Cerebellar cortex (tissue), 1 donor: ENCODE measurements at regions not wholly inside any gene's neighbourhood (a gene's known extent, or its start where the extent isn't known, plus 50 kb on each side); places are given as distances from the start of the nearest gene placed in this dataset.

Source experiments
- DNase-seq: peaks from one replicate; pipeline ENCODE4 v3.0.0-alpha.2; 2015; ENCODE audit warnings: low spot score

DNA sequence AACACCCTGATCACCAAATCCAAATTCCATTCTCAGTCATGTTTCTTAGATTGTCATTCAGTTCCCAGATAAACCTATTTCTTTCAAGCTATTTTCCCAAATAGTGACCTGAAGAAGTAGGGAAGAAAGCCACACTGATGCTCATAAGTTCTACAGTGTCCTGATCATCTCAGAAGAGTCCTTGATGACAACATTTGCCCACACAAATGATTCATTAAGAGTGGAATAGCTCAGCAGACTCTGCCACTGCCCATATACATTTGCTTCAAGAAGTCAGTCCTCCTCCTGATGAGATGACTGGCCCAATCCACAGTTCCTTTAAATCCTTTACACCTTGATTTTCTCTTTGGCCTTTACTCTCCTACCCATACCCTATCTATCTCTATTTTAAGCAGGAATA, 283.7 kb upstream of the NR4A3 start:
- DNase-seq, result no peak

DNA sequence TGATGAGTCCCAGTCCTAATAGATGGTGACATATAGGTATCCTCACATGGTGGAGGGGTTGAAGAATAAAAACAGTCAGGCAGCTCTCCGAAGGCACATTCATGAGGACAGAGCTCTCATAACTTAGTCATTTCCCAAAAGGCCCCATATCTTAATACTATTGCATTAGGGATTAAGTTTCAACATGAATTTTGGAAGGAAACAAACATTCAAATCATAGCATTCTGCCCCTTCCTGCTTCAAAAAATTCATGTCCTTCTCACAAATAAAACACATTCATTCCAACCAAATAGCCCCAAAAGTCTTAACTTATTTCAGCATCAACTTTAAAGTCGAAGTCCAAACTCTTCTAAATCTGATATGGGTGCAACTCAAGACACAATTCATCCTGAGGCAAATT, 277.2 kb upstream of the NR4A3 start:
- no peak for DNase-seq

DNA sequence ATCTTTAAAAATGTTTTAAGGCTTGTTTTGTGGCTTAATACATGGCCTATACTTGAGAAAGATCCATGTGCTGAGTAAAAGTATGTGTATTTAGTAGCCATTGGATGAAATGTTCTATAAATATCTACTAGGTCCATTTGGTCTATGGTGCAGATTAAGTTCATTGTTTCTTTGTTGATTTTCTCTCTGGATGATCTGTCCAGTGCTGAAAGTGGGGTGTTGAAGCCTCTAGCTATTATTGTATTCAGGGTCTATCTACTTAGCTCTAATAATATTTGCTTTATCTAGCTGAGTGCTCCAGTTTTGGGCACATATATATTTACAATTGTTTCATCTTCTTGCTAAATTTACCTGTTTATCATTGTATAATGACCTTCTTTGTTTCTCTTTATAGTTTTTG, 272.2 kb upstream of the NR4A3 start:
- no peak for DNase-seq

DNA sequence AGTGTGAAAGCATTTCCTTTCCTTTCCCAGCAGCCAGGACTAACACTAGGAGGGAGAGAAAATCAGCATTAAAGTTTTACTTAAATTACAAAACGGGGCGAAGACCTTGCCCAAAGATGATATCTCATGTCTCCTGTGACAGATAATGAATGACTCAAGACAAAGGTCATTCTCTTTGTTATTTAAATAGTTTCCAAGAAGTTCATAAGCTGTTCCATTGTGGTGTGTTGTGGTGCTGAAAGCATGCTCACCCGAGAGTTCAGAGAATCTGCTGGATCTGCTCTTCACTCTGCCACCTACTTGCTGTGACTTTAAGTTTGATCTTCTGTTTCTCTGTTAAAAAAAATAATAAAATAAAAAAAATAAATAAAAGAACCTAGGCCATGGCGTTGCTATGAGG, 265.9 kb upstream of the NR4A3 start:
- no peak for DNase-seq

DNA sequence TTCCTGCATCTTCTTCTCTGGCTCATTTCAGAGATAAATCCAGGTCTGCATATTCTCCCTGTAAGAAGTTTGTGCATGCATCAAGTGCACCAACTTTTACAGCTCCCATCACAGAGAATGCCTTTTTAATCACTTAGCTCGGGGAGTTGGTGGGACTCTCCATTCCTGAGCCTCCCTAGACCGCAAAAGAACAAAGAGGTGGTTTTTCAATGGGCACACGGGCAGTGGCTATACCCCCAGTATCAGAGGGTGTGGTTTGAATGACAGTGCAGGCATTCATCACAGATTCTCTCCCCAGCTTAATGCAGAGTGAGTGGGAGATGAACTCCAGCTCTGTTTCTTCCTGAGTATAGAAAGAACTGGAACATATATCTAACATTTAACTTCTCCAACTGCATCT, 264.7 kb upstream of the NR4A3 start:
- no peak for DNase-seq

DNA sequence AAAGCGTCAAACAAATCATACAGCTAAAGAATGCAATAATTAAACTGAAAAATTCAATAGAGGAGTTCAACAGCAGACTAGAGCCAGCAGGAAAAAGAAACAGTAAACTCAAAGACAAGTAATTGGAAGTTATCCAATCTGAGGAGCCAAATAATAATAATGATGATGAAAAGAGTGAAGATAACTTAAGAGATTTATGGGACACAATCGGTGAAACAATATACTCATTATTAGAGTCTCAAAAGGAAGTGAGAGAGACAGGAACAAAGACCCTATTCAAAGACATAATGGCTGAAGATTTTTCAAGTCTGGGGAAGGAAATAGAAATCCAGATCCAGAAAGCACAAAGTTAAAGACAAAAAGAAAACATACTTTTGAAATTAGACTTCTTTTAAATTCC, 263.9 kb upstream of the NR4A3 start:
- no peak for DNase-seq

DNA sequence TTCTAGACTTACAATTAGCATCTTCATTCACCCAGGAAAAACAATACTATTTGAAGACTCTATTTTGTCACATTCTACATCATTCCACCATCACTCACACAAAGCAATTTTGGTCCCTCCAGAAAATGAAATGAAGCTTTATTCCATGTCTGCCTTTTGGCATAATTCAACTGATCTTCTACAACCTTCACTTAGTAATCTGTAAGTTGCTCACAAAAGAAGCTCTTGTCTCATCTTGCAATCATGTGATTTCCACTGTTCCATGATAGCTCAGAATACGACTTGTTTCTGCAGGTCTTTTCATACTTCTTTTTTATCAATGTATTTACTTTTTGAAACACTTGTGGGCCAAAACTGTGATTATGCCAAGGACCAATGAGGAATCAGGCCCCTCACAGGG, 261.9 kb upstream of the NR4A3 start:
- DNase-seq, result no peak

DNA sequence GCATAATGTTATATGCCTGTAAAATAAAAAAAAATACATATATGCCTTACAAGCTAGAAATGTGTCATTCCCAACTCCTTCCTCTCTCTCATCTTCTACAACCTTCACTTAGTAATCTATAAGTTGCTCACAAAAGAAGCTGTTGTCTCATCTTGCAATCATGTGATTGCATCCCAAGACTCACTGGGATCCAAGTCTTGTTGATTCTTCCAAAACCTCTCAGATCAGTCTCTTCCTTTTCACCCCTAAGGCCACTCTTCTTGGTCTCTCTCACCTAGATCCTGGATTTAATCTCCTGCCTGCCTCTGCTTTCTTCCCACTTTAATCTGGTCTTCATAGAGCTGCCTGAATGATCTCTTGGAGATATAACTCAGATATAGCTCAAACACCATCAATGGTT, 261.1 kb upstream of the NR4A3 start:
- DNase-seq, result no peak

DNA sequence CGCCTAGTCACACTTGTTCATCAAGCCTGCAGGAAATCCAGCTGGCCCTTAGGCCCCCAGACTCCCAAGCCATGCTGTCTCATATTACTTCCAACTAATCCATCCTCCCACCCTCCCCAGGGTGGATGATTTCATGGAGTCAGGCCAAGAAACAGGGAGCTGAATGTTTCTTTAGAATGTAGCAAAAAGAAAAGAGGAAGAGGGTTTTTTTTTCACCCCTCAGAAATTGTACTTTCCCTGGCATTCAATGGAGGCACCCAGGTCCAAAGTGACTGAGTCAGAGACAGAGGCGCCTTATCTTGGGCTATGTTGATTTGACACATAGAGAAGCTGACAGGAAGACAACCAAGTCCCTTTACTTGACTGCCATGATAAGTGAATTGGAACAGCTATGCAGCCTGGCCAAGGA, 260.2 kb upstream of the NR4A3 start:
- DNase-seq, result no peak

DNA sequence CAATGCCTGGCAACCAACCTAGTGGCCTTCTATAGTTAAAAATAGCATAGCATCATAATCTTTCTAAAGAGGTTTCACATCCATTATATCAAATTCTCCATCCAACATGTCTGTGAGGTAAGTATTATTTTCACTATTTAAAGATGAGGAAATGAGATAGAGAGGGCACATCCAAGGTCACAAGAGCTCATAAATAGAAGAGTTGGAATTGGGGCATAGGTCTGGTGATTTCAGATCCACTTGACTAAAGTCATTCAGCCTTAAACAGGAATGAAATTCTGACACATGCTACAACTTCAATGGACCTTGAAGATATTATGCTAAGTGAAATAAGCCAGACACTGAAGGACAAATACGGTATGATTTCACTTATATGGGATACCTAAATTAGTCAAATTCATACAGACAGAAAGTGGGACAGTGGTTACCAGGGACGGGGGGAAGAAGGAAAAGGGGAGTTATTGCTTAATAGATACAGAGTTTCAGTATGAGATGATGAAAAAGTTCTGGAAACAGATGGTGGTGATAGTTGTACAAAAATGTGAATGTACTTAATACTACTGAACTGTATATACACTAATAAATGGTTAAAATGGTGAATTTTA, 259.6 kb upstream of the NR4A3 start:
- no peak for DNase-seq

DNA sequence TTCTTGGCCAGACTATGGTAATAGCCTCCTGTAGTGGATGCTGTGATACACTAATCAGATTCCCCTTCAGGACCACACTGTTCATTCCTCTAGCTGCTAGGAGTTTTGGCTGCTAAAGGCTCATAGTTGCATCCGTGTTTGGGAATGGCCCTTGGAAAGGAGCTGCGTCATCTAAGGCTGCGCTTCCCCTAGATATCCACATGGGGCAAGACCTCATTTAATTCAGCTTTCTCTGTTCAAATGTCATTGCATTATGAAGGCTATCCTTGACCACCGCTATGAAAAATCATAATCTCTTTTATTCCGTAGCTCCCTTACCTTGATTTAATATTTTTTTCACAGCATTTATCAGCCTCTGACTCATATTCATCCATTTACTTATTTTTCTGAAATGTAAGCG, 258.3 kb upstream of the NR4A3 start:
- no peak for DNase-seq

DNA sequence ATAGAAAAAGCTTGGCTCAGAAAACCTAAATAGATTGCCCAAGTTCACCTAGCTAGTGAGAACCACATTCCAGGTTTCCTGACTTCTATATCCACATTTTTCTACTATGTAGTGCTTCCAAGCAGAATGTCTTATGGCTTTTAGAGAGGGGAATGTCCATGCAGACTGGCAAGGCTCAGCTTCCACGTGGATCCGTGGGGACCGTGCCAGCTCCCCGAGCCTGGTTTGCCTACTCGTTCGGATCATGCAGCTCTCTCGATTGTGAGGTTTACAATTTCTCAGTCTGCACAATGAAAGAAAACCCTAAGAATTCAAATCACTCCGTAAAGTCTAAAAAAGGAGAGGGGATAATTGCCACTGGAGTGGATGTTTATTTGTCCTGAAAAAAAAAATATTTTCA, 256.5 kb upstream of the NR4A3 start:
- peak; percentile 3 for DNase-seq

DNA sequence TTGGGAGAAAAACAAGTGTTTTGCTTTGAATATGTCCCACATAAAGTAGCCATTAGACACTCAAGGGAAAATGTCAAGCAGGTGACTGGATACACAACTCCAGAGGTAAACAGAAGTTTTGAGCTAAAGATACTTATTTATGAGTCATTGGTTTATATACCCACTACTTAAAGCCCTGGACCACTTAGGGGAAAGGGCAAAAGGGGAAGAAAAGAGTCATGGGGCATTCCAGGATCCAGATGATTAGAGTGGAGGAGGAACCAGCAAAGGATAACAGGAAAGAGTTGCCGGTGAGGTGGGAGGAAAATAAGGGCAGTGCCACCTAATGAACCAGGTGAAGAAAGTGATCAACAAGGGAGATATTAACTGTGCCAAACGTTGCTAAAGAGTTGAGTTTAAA, 254.2 kb upstream of the NR4A3 start:
- DNase-seq, result no peak

DNA sequence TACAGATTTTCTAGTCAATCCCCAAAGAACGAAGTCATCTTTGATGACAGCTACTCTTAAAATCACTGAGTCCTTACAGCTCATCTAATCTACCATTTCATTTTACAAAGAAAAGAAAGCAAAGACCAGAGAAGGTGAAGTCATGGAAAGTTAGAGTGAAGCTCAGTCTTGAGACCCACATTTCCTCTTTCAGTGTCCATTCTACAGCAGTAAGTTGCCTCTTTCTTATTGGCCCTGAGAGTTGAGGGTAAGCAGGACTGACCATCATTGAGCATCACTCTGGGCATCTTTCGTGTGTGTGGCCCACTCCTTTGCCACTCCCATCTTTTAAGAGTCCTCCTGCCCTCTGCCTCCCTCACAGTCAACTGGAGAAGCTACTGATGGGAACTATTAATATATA, 251.8 kb upstream of the NR4A3 start:
- DNase-seq, result no peak

DNA sequence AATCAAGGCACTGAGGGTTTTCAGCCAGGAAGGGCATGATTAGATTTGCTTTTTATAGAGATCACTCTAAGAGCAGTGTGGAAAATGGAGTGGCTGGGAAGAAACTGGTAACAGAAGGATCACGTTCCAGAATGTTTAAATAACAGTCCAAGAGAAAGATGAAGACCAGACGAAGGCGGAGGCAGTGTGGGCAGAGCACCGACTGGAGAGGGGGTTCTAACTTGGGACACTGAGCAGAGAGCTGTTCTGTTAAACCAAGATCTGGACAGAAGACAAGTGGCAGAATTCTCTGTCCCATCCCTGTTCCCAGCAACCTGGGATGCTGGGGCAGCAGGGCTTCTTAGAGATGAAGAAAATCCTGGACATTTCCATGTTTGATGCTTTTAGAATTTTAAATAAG, 249.1 kb upstream of the NR4A3 start:
- no peak for DNase-seq

DNA sequence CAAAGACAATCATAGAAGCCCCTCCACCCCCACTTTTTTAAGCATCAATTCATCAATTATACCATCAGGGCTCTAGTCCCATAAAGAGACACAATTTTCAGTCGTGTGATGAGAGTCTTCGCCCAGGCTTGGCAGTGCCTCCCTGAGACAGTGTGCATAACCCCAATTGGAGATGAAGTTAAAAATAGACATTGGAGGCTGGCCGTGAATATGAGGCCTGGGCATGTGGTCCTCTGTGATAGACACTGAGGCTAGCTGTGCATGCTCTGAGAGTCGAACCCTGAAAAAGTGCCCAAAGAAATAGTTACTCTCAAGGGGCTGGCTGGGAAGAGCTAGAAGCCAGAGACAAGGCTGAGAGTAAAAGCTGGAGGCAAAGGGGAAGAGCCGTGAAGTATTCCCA, 248.6 kb upstream of the NR4A3 start:
- DNase-seq, result peak; percentile 35

DNA sequence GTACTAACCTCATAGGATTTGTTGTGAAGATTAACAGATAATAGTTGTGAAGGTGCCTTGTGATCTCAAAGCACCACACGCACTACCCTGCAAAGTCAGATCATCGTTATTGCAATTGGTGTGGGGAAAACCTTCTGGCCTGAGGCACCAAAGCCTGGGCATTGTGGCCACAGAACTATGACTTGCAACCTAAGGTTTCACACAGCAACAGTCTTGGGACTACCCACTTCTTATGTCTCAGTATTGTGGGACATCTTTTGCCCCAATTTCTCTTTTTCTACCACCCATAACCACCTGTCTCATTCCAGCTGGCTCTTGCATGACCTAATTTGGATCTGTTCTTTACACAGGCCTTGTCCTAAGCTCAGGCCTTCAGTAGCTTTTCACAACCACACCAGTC, 247.8 kb upstream of the NR4A3 start:
- DNase-seq, result no peak

DNA sequence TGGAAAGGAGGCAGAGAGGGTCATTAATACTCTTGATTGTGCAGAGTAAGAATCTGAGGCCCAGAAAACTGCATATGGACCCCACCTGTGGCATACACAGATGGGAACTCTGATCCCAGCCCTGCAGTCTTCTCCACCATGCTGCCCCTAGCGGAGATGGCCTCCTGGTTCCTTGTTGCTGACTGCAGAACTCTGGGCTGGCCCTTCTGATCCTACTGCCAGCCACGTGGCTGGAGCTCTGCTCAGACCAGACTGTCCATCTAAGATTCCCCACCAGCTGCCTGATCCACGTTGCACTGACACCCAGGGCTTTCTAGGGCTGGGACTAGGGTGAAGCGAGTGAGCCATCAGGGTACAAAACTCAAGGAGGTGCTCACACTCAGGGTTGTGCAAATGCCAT, 245.7 kb upstream of the NR4A3 start:
- no peak for DNase-seq

DNA sequence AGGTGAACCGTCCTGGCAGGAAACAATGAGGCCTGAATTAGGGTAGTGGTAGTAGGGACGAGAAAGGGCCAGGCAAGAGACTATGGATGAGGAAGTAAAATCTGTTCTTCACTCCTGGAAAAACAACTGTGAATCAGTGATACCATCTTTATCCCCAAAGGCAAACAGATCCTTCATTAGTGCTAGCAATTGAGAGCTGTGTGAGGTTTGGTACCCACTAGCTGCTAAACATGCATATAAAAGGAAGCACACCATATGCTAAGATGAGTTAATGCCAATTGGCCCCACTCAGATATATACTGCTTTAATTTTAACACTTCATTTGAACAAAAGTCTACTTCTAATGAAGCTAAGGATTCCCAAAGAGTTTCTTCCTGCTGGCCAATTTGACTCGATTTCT, 244.8 kb upstream of the NR4A3 start:
- DNase-seq, result no peak

DNA sequence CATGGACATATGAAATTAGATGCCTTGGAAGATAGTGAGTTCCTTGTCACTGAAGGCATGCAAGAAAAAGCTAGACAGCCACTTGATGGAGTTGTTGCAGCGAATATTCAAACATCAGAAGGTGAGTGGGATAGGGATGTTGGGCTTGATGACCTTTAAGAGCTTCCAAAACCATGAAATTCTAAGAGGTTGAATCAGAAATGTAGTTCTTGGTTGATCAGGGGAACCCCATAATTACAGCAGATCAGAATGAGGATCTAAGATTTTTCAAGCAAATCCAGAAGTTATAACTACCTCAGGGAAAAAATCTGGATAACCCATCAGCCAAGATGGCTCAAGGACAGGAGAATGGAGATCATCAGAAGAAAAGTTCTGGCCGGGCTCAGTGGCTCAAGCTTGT, 244.3 kb upstream of the NR4A3 start:
- no peak for DNase-seq

DNA sequence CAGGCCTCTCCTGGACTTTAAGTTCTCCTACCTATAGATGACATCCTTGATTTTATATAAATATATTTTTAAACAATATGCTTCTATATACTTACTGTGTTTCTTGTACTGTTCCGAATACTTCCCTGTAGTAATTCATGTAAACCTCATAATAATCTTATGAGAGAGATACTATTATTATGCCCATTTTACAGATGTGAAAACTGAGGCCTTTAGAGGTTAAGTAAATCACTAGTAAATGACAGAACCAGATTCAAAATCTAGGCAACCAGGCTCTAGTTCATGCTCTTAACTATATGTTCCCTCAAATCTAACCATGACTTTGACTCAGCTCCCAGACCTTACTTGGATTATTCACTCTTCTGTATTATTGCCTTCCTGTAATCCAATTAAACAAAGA, 243.0 kb upstream of the NR4A3 start:
- no peak for DNase-seq

DNA sequence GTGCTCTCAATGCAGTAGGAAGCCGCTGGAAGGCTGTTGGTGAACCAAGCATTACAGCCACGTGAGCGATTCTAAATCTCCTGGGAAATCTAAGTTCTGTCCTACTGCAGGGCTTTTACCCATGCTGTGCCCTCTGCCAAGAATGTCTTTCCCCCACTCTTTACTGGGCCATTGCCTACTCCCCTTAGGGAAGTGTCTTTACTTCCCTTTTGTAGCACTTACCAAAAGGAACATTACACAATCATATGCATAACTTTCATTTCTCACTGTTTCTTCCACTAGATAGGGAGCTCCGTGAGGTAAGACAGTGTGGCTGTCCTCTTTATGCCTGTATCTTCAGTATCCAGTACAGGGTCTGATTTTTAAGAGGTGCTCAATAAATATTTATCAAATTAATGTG, 241.7 kb upstream of the NR4A3 start:
- no peak for DNase-seq

DNA sequence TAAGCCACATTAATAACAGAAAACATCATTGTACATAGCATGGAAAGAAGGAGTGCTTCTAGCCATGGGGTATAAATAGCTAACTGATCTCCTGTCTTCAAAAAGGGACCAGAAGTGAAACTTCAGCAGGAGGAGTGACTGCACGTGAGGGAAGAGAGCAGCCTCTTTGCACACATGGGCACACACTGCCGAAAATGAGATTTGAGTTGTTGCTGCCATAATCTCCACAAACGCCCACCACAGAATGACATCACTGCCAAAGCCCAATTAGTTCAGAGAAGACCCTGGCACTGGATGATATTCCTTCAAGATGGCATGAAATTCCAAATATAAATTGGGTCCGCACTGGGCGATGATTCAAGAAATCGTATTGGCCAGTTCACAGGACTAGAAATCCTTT, 238.9 kb upstream of the NR4A3 start:
- no peak for DNase-seq

DNA sequence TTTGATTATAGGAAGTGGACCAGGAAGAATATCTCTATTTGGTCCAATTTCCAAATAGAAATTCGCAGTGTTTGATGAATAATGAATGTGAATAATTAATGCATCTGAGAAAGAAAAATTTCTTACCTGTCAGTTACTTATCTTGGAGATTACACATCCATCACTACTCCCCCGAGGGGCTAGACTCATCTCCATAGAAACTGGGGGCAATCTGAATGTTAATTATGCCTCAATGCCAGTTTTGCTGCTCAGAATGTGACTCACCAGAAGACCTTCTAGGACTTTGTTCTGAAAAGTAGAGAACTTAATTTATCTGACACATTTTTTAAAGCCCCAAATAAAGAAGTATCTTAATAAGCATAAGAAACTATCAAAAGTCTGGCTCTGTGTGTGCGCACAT, 233.4 kb upstream of the NR4A3 start:
- DNase-seq, result no peak

DNA sequence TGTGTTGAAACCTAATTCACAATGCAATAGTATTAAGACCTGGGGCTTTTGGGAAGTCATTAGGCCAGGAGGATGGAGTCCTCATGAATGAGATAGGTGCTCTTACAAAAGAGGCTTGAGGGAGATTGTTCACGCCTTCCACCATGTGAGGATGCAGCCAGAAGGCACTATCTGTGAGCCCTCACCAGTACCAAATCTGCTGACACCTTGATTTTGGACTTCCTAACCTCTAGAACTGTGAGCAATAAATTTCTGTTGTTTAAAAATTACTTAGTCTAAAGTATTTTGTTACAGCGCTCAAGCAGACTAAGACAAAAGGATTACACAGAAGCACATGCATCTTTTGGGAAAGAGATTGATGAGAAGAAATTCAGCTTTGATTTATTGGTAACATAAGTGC, 232.9 kb upstream of the NR4A3 start:
- no peak for DNase-seq
